HCT116 (cell line): ENCODE measurements at regions not wholly inside any gene's neighbourhood (a gene's known extent, or its start where the extent isn't known, plus 50 kb on each side); places are given as distances from the start of the nearest gene placed in this dataset.

Experiments
- ATAC-seq: fragments of 200-7000 bp; cut with Tn5 transposase; 2 replicates; pipeline ENCODE4 v1.9.1; 2020; ENCODE audit warnings: mild to moderate bottlenecking, moderate library complexity
- BruUV-seq: library from RNA; stranded (reverse); fragments of 400-500 nt; replicated peaks from 2 replicates; lab custom pipeline; 2021; lab: Mats Ljungman, UMichigan
- CTCF ChIA-PET: fragments of 300-600 bp; sonication (Branson Sonifier 250); formaldehyde crosslinking; loops from one replicate; lab custom pipeline; 2021; ENCODE audit warnings: antibody characterized with exemption; lab: Charles Lee
- POLR2A ChIA-PET: fragments of 300-600, 350-600 bp; sonication (Branson Sonifier 250); formaldehyde crosslinking; loops from one replicate; lab custom pipeline; 2021; ENCODE audit warnings: antibody characterized with exemption; lab: Charles Lee
- RAD21 ChIA-PET, 2 experiments: fragments of 300-600 bp; sonication (Branson Sonifier 250); formaldehyde crosslinking; loops; one replicate each; lab custom pipeline; 2023; ENCODE audit warnings: low total read pairs in 2 of 2; ENCODE audit not compliant: uncharacterized antibody in 2 of 2, unreplicated experiment in 2 of 2, low non-redundant PET in 1 of 2; lab: Charles Lee
- DNase-seq: peaks from one replicate; pipeline ENCODE4 v3.0.0-alpha.2; 2010; ENCODE audit warnings: low read depth, low spot score
- H2AFZ ChIP-seq: fragments of 200-600 bp; shearing (Covaris generic), sonication (generic); 2 replicates; pipeline ENCODE4 v1.6.1; 2017; ENCODE audit warnings: low read depth, mixed run types, mixed read lengths, antibody characterized with exemption, low read length; ENCODE audit not compliant: poor library complexity, severe bottlenecking
- H3K27ac ChIP-seq: 2 replicates; pipeline ENCODE4 v1.5.1; 2012; ENCODE audit warnings: low read depth, low read length
- H3K27me3 ChIP-seq: fragments of 200-600 bp; sonication (generic); 2 replicates; pipeline ENCODE4 v1.6.1; 2016; ENCODE audit warnings: mixed run types, low read length, mixed read lengths; ENCODE audit not compliant: insufficient read depth
- H3K36me3 ChIP-seq, 2 experiments: fragments of 200-500 bp in 1 of 2; fragments of 200-600 bp in 1 of 2; sonication (Bioruptor generic) in 1 of 2; sonication (generic) in 1 of 2; 2 replicates each; pipeline versions ENCODE4 v1.5.1 to v1.6.1; 2014 to 2016; ENCODE audit warnings: low read length in 2 of 2, inconsistent platforms in 1 of 2, mixed read lengths in 1 of 2, mixed run types in 1 of 2; ENCODE audit not compliant: insufficient read depth in 2 of 2, control insufficient read depth in 1 of 2
- H3K4me1 ChIP-seq, 2 experiments: fragments of 200-600 bp in 1 of 2; sonication (generic) in 1 of 2; 2 replicates each; pipeline versions ENCODE4 v1.5.1 to v1.6.1; 2012 to 2017; ENCODE audit warnings: low read length in 2 of 2, inconsistent platforms in 1 of 2, mild to moderate bottlenecking in 1 of 2, mixed read lengths in 1 of 2, mixed run types in 1 of 2, moderate library complexity in 1 of 2; ENCODE audit not compliant: insufficient read depth in 2 of 2, control insufficient read depth in 1 of 2
- H3K4me2 ChIP-seq: fragments of 200-600 bp; sonication (generic); 2 replicates; pipeline ENCODE4 v1.6.1; 2017; ENCODE audit warnings: mixed run types, low read length, mixed read lengths
- H3K4me3 ChIP-seq, 2 experiments: fragments of 200-600 bp in 1 of 2; sonication (generic) in 1 of 2; replicated peaks in 1 of 2; 2 replicates each; pipeline ENCODE4 v1.5.1; 2011 to 2016; ENCODE audit warnings: low read length in 2 of 2, control low read depth in 1 of 2, low read depth in 1 of 2, mild to moderate bottlenecking in 1 of 2, mixed read lengths in 1 of 2, mixed run types in 1 of 2
- H3K79me2 ChIP-seq: fragments of 200-600 bp; sonication (generic); 2 replicates; pipeline ENCODE4 v1.6.1; 2017; ENCODE audit warnings: mild to moderate bottlenecking, mixed run types, low read length, moderate library complexity, mixed read lengths; ENCODE audit not compliant: insufficient read depth
- H3K9ac ChIP-seq: fragments of 200-600 bp; sonication (generic); 2 replicates; pipeline ENCODE4 v1.6.1; 2016; ENCODE audit warnings: low read length, mixed read lengths
- H3K9me2 ChIP-seq: fragments of 200-600 bp; sonication (generic), shearing (Covaris generic); 2 replicates; pipeline ENCODE4 v1.6.1; 2017; ENCODE audit warnings: mixed run types, mild to moderate bottlenecking, moderate library complexity; ENCODE audit not compliant: insufficient read depth
- H3K9me3 ChIP-seq, 2 experiments: fragments of 200-500 bp in 1 of 2; fragments of 200-600 bp in 1 of 2; sonication (Bioruptor generic) in 1 of 2; sonication (generic) in 1 of 2; 2 replicates each; pipeline ENCODE4 v1.6.1; 2014 to 2017; ENCODE audit warnings: low read length in 2 of 2, mixed read lengths in 2 of 2, inconsistent platforms in 1 of 2, low read depth in 1 of 2, mild to moderate bottlenecking in 1 of 2, mixed run types in 1 of 2, moderate library complexity in 1 of 2; ENCODE audit not compliant: control insufficient read depth in 1 of 2, insufficient read depth in 1 of 2
- H4K20me1 ChIP-seq: fragments of 200-600 bp; sonication (generic), shearing (Covaris generic); 2 replicates; pipeline ENCODE4 v1.6.1; 2017; ENCODE audit warnings: mixed run types, mild to moderate bottlenecking, moderate library complexity; ENCODE audit not compliant: insufficient read depth
- ATF3 ChIP-seq: IDR thresholded peaks from 2 replicates; pipeline ENCODE4 v1.6.1; 2012
- CBX3 ChIP-seq: IDR thresholded peaks from 2 replicates; pipeline ENCODE4 v1.6.1; 2012; ENCODE audit warnings: low read depth
- CEBPB ChIP-seq: IDR thresholded peaks from 2 replicates; pipeline ENCODE4 v1.6.1; 2012; ENCODE audit warnings: low read depth
- CTCF ChIP-seq, 3 experiments: fragments of 200-600 bp in 1 of 3; sonication (generic) in 1 of 3; IDR thresholded peaks in 2 of 3; conservative IDR thresholded peaks in 1 of 3; 2 replicates each; pipeline ENCODE4 v1.5.1; 2012 to 2017; ENCODE audit warnings: low read depth in 2 of 3, low read length in 2 of 3, antibody characterized with exemption in 1 of 3, borderline replicate concordance in 1 of 3, control low read depth in 1 of 3, mild to moderate bottlenecking in 1 of 3, mixed read lengths in 1 of 3, mixed run types in 1 of 3, moderate library complexity in 1 of 3; ENCODE audit not compliant: insufficient read depth in 1 of 3
- ELF1 ChIP-seq: IDR thresholded peaks from 2 replicates; pipeline ENCODE4 v1.6.1; 2012; ENCODE audit warnings: low read depth, borderline replicate concordance
- EZH2phosphoT487 ChIP-seq: fragments of 200-600 bp; IDR thresholded peaks from 2 replicates; pipeline ENCODE4 v1.6.1; 2018; ENCODE audit warnings: antibody characterized with exemption, borderline replicate concordance
- JUND ChIP-seq: IDR thresholded peaks from 2 replicates; pipeline ENCODE4 v1.6.1; 2012
- MAX ChIP-seq: IDR thresholded peaks from 2 replicates; pipeline ENCODE4 v1.6.1; 2012
- POLR2A ChIP-seq: IDR thresholded peaks from 2 replicates; pipeline ENCODE4 v1.7.0; 2011; ENCODE audit warnings: borderline replicate concordance; ENCODE audit not compliant: insufficient read depth, insufficient read length; ENCODE audit errors: extremely low read depth
- POLR2AphosphoS5 ChIP-seq: IDR thresholded peaks from 2 replicates; pipeline ENCODE4 v1.6.1; 2011; ENCODE audit warnings: mild to moderate bottlenecking, low read depth, low read length, moderate library complexity
- RAD21 ChIP-seq: IDR thresholded peaks from 2 replicates; pipeline ENCODE4 v1.6.1; 2012; ENCODE audit warnings: low read depth, mild to moderate bottlenecking
- REST ChIP-seq: IDR thresholded peaks from 2 replicates; pipeline ENCODE4 v1.6.1; 2012; ENCODE audit warnings: low read depth
- SIN3A ChIP-seq: IDR thresholded peaks from 2 replicates; pipeline ENCODE4 v1.6.1; 2012; ENCODE audit warnings: low read depth
- SP1 ChIP-seq: IDR thresholded peaks from 2 replicates; pipeline ENCODE4 v1.6.1; 2012; ENCODE audit warnings: low read depth
- SRF ChIP-seq: IDR thresholded peaks from 2 replicates; pipeline ENCODE4 v1.6.1; 2012; ENCODE audit warnings: low read depth
- TCF7L2 ChIP-seq: IDR thresholded peaks from 2 replicates; pipeline ENCODE4 v1.7.0; 2011; ENCODE audit warnings: borderline replicate concordance, inconsistent platforms; ENCODE audit not compliant: insufficient read depth, insufficient read length; ENCODE audit errors: extremely low read depth
- YY1 ChIP-seq: IDR thresholded peaks from 2 replicates; pipeline ENCODE4 v1.6.1; 2011; ENCODE audit warnings: low read length, low read depth, moderate library complexity, mild to moderate bottlenecking; ENCODE audit not compliant: insufficient replicate concordance; ENCODE audit errors: extremely low read depth
- ZBTB33 ChIP-seq: IDR thresholded peaks from 2 replicates; pipeline ENCODE4 v1.6.1; 2011; ENCODE audit warnings: mild to moderate bottlenecking, low read length, moderate library complexity; ENCODE audit not compliant: insufficient replicate concordance; ENCODE audit errors: extremely low read depth
- ZNF274 ChIP-seq: fragments of 200-500 bp; sonication (Bioruptor generic); IDR thresholded peaks from 2 replicates; pipeline ENCODE4 v1.6.1; 2014; ENCODE audit warnings: mild to moderate bottlenecking, low read depth, low read length, inconsistent platforms
- intact Hi-C: fragments of 100-400 bp; cut with micrococcal nuclease; formaldehyde crosslinking; loops from 2 replicates; pipeline ENCODE4 v1.10.0; 2022

GRCh38 chr11:127157225-127157624 is 156.7 kb upstream of the KIRREL3 start:
- no peaks in the 10 kb centered on the region for H4K20me1 ChIP-seq
- H3K79me2 ChIP-seq = no peaks in the 10 kb centered on the region
- RAD21 ChIA-PET = no interaction called here
- peaks cover 0 to 9% of the 10 kb centered on the region in 2 experiments; a peak in 2 of 4 replicates for H3K9me3 ChIP-seq
- no peak overlapping the region for H3K9ac ChIP-seq
- POLR2A ChIA-PET = no interaction called here
- H3K4me2 ChIP-seq = no peak overlapping the region
- CTCF ChIA-PET = no interaction called here
- no peak overlapping the region for H3K4me3 ChIP-seq
- DNase-seq = no peak
- no peaks in the 10 kb centered on the region for H3K36me3 ChIP-seq
- intact Hi-C loops = no loop called here
- no peak for TF ChIP-seq TCF7L2
- no peak for TF ChIP-seq SP1
- no peak for TF ChIP-seq ZNF274
- TF ChIP-seq EZH2phosphoT487 = no peak
- TF ChIP-seq RAD21 = no peak
- no peak for TF ChIP-seq SIN3A
- TF ChIP-seq YY1 = no peak
- no peak for TF ChIP-seq CBX3
- TF ChIP-seq REST = no peak
- no peak for TF ChIP-seq POLR2A
- no peak for TF ChIP-seq MAX
- TF ChIP-seq SRF = no peak
- TF ChIP-seq CEBPB = no peak
- TF ChIP-seq ZBTB33 = no peak
- TF ChIP-seq POLR2AphosphoS5 = no peak
- TF ChIP-seq JUND = no peak
- no peak for TF ChIP-seq ELF1
- no peak for TF ChIP-seq CTCF (IDR thresholded peaks at IDR 0.05 in 2 of 3, conservative IDR thresholded peaks at IDR 0.05 in 1 of 3; ENCODE audit: borderline replicate concordance in 1 of 3, insufficient read depth in 1 of 3, low read depth in 2 of 3, low read length in 2 of 3)
- TF ChIP-seq ATF3 = no peak
- no peak overlapping the region for H3K27ac ChIP-seq
- no TSS peak for BruUV-seq
- ATAC-seq = no peak
- H3K4me1 ChIP-seq = no peaks in the 10 kb centered on the region
- H3K27me3 ChIP-seq = no peaks in the 10 kb centered on the region
- H2AFZ ChIP-seq = no peak overlapping the region
- H3K9me2 ChIP-seq = no peaks in the 10 kb centered on the region
